Neural crest cell (in vitro differentiated cells): ENCODE measurements at regions not wholly inside any gene's neighbourhood (a gene's known extent, or its start where the extent isn't known, plus 50 kb on each side); places are given as distances from the start of the nearest gene placed in this dataset.

Experiments
- DNase-seq: peaks from one replicate; pipeline ENCODE4 v3.0.0; 2021; ENCODE audit warnings: low read depth, mixed read lengths, low spot score
- H3K27ac Mint-ChIP-seq: one replicate; pipeline ENCODE4 v1.8.0; 2021; ENCODE audit warnings: mild to moderate bottlenecking, mixed read lengths; ENCODE audit not compliant: unreplicated experiment
- H3K27me3 Mint-ChIP-seq: 2 replicates; pipeline ENCODE4 v1.8.0; 2021; ENCODE audit warnings: low read depth, mild to moderate bottlenecking, mixed read lengths
- H3K36me3 Mint-ChIP-seq: 2 replicates; pipeline ENCODE4 v1.8.0; 2021; ENCODE audit warnings: low read depth, mild to moderate bottlenecking, mixed read lengths
- H3K4me1 Mint-ChIP-seq: 2 replicates; pipeline ENCODE4 v1.8.0; 2021; ENCODE audit warnings: mixed read lengths
- H3K4me3 Mint-ChIP-seq: one replicate; pipeline ENCODE4 v1.8.0; 2021; ENCODE audit warnings: mild to moderate bottlenecking, mixed read lengths
- H3K9me3 Mint-ChIP-seq: 2 replicates; pipeline ENCODE4 v1.8.0; 2021; ENCODE audit warnings: mixed read lengths
- CTCF ChIP-seq: fragments of 200-600 bp; sonication (generic); conservative IDR thresholded peaks from 2 replicates; pipeline ENCODE4 v1.5.0; 2021; ENCODE audit warnings: antibody characterized with exemption, mild to moderate bottlenecking

- H3K9me3 Mint-ChIP-seq = no peaks in the 10 kb centered on the region
- no peak for TF ChIP-seq CTCF
- no peaks in the 10 kb centered on the region for H3K36me3 Mint-ChIP-seq
- H3K27me3 Mint-ChIP-seq = peaks cover 5% of the 10 kb centered on the region
- no peak for DNase-seq
- H3K4me1 Mint-ChIP-seq = peaks cover 9% of the 10 kb centered on the region
- H3K27ac Mint-ChIP-seq = no peak overlapping the region
- no peak overlapping the region for H3K4me3 Mint-ChIP-seq
Measured at GRCh38 chr7:95863-96260, 96.5 kb upstream of the FAM20C start.

- no peak for DNase-seq
- H3K4me3 Mint-ChIP-seq = no peak overlapping the region
- H3K27ac Mint-ChIP-seq = no peak overlapping the region
- TF ChIP-seq CTCF = no peak
- H3K9me3 Mint-ChIP-seq = no peaks in the 10 kb centered on the region
- H3K4me1 Mint-ChIP-seq = peaks cover 10% of the 10 kb centered on the region
- peaks cover 5% of the 10 kb centered on the region for H3K27me3 Mint-ChIP-seq
- no peaks in the 10 kb centered on the region for H3K36me3 Mint-ChIP-seq
Measured at GRCh38 chr7:96861-97260, 95.5 kb upstream of the FAM20C start.

- Mint-ChIP-seq H3K27me3 (peaks cover 5% of the 10 kb centered on the region), H3K36me3 (no peaks in the 10 kb centered on the region), H3K4me1 (peaks cover 6% of the 10 kb centered on the region), H3K27ac (no peak overlapping the region), H3K4me3 (no peak overlapping the region), H3K9me3 (no peaks in the 10 kb centered on the region)
- TF ChIP-seq CTCF = no peak
- DNase-seq = no peak
Measured at GRCh38 chr7:97310-97841, 95.0 kb upstream of the FAM20C start.

GRCh38 chr7:101146-102046, 91.0 kb upstream of the FAM20C start:
- DNase-seq = no peak
- Mint-ChIP-seq H3K9me3 (no peaks in the 10 kb centered on the region), H3K4me1 (peaks cover 4% of the 10 kb centered on the region), H3K27ac (no peak overlapping the region), H3K27me3 (peaks cover 5% of the 10 kb centered on the region), H3K4me3 (no peak overlapping the region), H3K36me3 (no peaks in the 10 kb centered on the region)
- no peak for TF ChIP-seq CTCF

- DNase-seq = no peak
- no peak for TF ChIP-seq CTCF
- H3K27me3 Mint-ChIP-seq = peaks cover 5% of the 10 kb centered on the region
- no peak overlapping the region for H3K4me3 Mint-ChIP-seq
- H3K36me3 Mint-ChIP-seq = no peaks in the 10 kb centered on the region
- H3K9me3 Mint-ChIP-seq = no peaks in the 10 kb centered on the region
- H3K4me1 Mint-ChIP-seq = peaks cover 4% of the 10 kb centered on the region
- H3K27ac Mint-ChIP-seq = no peak overlapping the region
Measured at GRCh38 chr7:102047-102711, 90.2 kb upstream of the FAM20C start.
